Heart left ventricle (tissue), 13 donors: ENCODE measurements at regions not wholly inside any gene's neighbourhood (a gene's known extent, or its start where the extent isn't known, plus 50 kb on each side); places are given as distances from the start of the nearest gene placed in this dataset.

Experiments used
- CTCF ChIP-seq, 12 donors: fragments of 200-600 bp; sonication (generic) in 4 of 12; IDR thresholded peaks; one replicate each; pipeline versions ENCODE4 v1.5.0 to v1.8.0; 2018 to 2022; ENCODE audit warnings: antibody characterized with exemption in 12 of 12, mild to moderate bottlenecking in 5 of 12
- POLR2A ChIP-seq, 2 donors: fragments of 450-650 bp; IDR thresholded peaks; one replicate each; pipeline ENCODE4 v1.6.1; 2017; ENCODE audit warnings: antibody characterized with exemption in 2 of 2, mild to moderate bottlenecking in 2 of 2, moderate library complexity in 2 of 2
- donor health status: ischemic (EF 13 %, LVEDD 7.1; RV severe dilation, severe dysfunction).
- donor health status: DM: no; HTN: yes; CAD: no.
- donor health status: DM: no; HTN: no; CAD: no.
- donor health status: ischemic (EF 25% LVEDD 6.9; RV normal size, moderate dysfunction).
- donor health status: ischemic (EF 25% LVEDD 5.7; RV mildly dilated, moderate dysfunction).
- donor health status: ischemic (EF 35%, LVEDD 5.7; RV mildly dilated, moderate dysfunction).
- donor health status: nonischemic (EF 11% LVEDD 7.7; RV severe dilation, severe dysfunction).
- donor health status: DM: yes; HTN: yes; CAD: no.
- donor health status: PGD.
- donor health status: ischemic (EF 29% LVEDD 5.4; RV normal size, mild dysfunction).
- donor health status: nonischemic (EF 23%, LVEDD 6.1; RV moderate dilation, normal function).

DNA sequence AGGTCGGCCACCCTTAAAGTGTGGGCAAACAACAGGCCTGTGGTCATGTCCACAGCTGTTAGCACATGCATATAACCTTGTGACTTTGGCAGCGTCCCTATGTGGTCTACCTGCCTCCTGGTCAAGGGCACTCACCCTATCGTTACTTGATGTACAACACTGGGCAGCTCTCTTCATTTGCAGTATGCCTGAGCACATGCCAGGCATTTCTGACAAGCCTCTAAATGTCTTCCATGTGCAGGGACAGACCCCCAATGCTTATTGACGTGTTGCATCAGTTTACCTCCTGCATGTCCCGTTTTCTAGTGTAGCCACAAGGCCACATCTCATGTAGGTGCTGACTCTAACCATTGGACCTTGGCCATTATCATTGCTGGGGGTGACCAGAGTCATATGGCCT, 731.7 kb upstream of the MIR17HG start:
- TF ChIP-seq CTCF (IDR thresholded peaks at IDR 0.05) (no peak), POLR2A (IDR thresholded peaks at IDR 0.05) (no peak)
